ENCODE measurements at regions not wholly inside any gene's neighbourhood (a gene's known extent, or its start where the extent isn't known, plus 50 kb on each side); places are given as distances from the start of the nearest gene placed in this dataset.

GRCh38 chr14:29236401-29236800, 469.8 kb downstream of the FOXG1 start:
- no peak overlapping the region for H3K4me2 ChIP-seq

DNA sequence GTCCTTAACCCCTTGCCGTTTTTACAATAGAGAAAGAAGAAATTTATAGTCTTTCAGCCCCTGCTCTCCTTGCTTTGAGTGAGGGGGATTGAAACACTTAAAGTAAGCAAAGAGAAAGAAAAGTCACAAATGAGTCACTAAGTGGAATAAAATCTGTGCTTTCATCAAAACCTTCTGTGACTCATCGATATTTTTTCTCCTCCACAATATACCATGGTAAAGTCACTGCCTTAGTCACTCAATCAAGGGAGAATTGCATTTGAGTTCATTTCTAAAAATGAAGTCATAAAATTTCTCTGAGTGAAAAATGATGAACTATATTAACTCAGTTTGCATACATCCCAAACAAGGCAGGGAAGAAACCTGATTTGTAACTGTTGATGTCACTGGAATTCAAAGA, 470.3 kb downstream of the FOXG1 start:
- Histone ChIP-seq H3K9ac (no peak overlapping the region), H3K36me3 (ENCODE audit: insufficient read depth) (no peaks in the 10 kb centered on the region), H3K4me2 (no peak overlapping the region)

More at GRCh38 chr14:29236401-29236800, 469.8 kb downstream of the FOXG1 start:
- TF ChIP-seq, protein P1, sequence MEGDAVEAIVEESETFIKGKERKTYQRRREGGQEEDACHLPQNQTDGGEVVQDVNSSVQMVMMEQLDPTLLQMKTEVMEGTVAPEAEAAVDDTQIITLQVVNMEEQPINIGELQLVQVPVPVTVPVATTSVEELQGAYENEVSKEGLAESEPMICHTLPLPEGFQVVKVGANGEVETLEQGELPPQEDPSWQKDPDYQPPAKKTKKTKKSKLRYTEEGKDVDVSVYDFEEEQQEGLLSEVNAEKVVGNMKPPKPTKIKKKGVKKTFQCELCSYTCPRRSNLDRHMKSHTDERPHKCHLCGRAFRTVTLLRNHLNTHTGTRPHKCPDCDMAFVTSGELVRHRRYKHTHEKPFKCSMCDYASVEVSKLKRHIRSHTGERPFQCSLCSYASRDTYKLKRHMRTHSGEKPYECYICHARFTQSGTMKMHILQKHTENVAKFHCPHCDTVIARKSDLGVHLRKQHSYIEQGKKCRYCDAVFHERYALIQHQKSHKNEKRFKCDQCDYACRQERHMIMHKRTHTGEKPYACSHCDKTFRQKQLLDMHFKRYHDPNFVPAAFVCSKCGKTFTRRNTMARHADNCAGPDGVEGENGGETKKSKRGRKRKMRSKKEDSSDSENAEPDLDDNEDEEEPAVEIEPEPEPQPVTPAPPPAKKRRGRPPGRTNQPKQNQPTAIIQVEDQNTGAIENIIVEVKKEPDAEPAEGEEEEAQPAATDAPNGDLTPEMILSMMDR (conservative IDR thresholded peaks at IDR 0.05; ENCODE audit: low read depth, low read length): no peak
- Histone ChIP-seq H3K27me3 (ENCODE audit: insufficient read depth, low read depth) (no peaks in the 10 kb centered on the region), H3K79me2 (ENCODE audit: insufficient read depth, low read depth) (no peaks in the 10 kb centered on the region), H3K36me3 (ENCODE audit: insufficient read depth) (no peaks in the 10 kb centered on the region), H3K9ac (no peak overlapping the region), H4K20me1 (ENCODE audit: insufficient read depth) (no peaks in the 10 kb centered on the region), H3K4me3 (IDR thresholded peaks at IDR 0.05; ENCODE audit: insufficient read depth, low read depth, low read length) (no peak overlapping the region), H3K27ac (no peak overlapping the region), H3K4me1 (ENCODE audit: low read depth, poor library complexity, severe bottlenecking) (no peaks in the 10 kb centered on the region), H2AFZ (ENCODE audit: low read depth) (no peak overlapping the region)

GRCh38 chr14:29240066-29240465, 473.5 kb downstream of the FOXG1 start:
- no peaks in the 10 kb centered on the region for H3K27me3 ChIP-seq (ENCODE audit: insufficient read depth, low read depth)
- no peak overlapping the region for H3K4me2 ChIP-seq
- no peak overlapping the region for H3K9ac ChIP-seq
- H3K4me3 ChIP-seq (IDR thresholded peaks at IDR 0.05; ENCODE audit: insufficient read depth, low read depth, low read length): no peak overlapping the region
- no peaks in the 10 kb centered on the region for H4K20me1 ChIP-seq (ENCODE audit: insufficient read depth)
- TF ChIP-seq, protein P1 (conservative IDR thresholded peaks at IDR 0.05; ENCODE audit: low read depth, low read length): no peak
- H3K79me2 ChIP-seq (ENCODE audit: insufficient read depth, low read depth): no peaks in the 10 kb centered on the region
- H3K36me3 ChIP-seq (ENCODE audit: insufficient read depth): no peaks in the 10 kb centered on the region
- H3K27ac ChIP-seq: no peak overlapping the region
- H3K4me1 ChIP-seq (ENCODE audit: low read depth, poor library complexity, severe bottlenecking): no peaks in the 10 kb centered on the region
- H2AFZ ChIP-seq (ENCODE audit: low read depth): no peak overlapping the region

More for the DNA sequence above, 470.3 kb downstream of the FOXG1 start:
- no peak overlapping the region for H2AFZ ChIP-seq (ENCODE audit: low read depth)
- H3K27me3 ChIP-seq (ENCODE audit: insufficient read depth, low read depth): no peaks in the 10 kb centered on the region
- TF ChIP-seq, protein P1 (conservative IDR thresholded peaks at IDR 0.05; ENCODE audit: low read depth, low read length): no peak
- no peaks in the 10 kb centered on the region for H3K4me1 ChIP-seq (ENCODE audit: low read depth, poor library complexity, severe bottlenecking)
- no peak overlapping the region for H3K4me3 ChIP-seq (IDR thresholded peaks at IDR 0.05; ENCODE audit: insufficient read depth, low read depth, low read length)
- no peak overlapping the region for H3K27ac ChIP-seq
- no peaks in the 10 kb centered on the region for H4K20me1 ChIP-seq (ENCODE audit: insufficient read depth)
- no peaks in the 10 kb centered on the region for H3K79me2 ChIP-seq (ENCODE audit: insufficient read depth, low read depth)

DNA sequence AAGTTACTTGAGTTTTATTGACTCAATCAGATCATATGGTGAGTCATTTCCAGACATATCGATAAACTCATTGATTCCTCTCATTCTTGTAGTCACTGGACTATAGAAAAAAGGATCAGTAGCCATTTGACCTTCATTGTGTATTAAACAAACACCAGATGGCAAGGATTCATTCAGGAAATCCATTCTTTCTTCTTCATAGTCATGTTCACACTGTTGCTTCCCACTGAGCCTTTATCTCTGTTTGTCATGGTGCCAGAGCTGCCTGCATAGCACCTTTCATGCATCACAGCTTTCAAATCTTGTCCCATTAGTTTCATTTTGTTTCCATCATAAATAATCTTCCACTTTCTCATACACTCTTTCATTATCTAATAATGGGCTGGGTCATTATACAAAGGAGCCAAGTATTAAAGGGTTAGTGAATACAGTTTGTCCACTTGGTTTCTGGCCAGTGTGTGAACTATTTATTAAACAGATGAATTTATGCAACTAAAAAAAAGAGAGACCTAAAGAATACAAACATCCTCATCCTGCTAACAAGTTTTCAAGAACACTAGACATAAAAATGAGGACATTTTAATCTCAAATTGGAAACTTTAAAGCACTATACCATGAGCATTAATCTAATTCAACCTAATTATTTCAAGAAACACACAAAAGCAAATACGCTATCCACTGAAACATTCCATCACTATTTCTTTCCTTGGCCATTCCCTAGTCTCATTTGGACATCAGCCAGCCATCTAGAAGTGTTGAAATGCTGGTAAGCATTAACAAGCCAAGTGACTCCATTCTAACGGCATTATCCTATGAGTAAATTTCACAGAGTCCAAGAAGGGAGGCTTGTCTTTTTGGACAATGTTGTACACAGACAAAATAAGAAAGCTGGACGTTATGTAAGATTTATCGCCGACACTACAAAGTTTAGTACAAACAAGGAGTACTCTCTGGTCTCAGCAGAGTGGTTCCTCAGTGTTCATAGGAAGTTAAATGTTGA, 476.5 kb downstream of the FOXG1 start:
- Histone ChIP-seq H3K4me1 (ENCODE audit: low read depth, poor library complexity, severe bottlenecking) (no peaks in the 10 kb centered on the region), H3K4me2 (no peak overlapping the region), H3K9ac (no peak overlapping the region), H3K36me3 (ENCODE audit: insufficient read depth) (no peaks in the 10 kb centered on the region), H2AFZ (ENCODE audit: low read depth) (no peak overlapping the region), H4K20me1 (ENCODE audit: insufficient read depth) (no peaks in the 10 kb centered on the region), H3K27me3 (ENCODE audit: insufficient read depth, low read depth) (no peaks in the 10 kb centered on the region), H3K79me2 (ENCODE audit: insufficient read depth, low read depth) (no peaks in the 10 kb centered on the region), H3K4me3 (IDR thresholded peaks at IDR 0.05; ENCODE audit: insufficient read depth, low read depth, low read length) (no peak overlapping the region), H3K27ac (no peak overlapping the region)
- TF ChIP-seq, protein P1 (conservative IDR thresholded peaks at IDR 0.05; ENCODE audit: low read depth, low read length): no peak

Measured in KMS-11 (cell line).